Neural cell (in vitro differentiated cells): ENCODE measurements at regions not wholly inside any gene's neighbourhood (a gene's known extent, or its start where the extent isn't known, plus 50 kb on each side); places are given as distances from the start of the nearest gene placed in this dataset.

ENCODE experiments used
- EP300 ChIP-seq: fragments of 450-650 bp; conservative IDR thresholded peaks from 2 replicates; pipeline ENCODE4 v1.6.1; 2014; ENCODE audit warnings: antibody characterized with exemption, mild to moderate bottlenecking, moderate library complexity; ENCODE audit not compliant: poor library complexity, severe bottlenecking
- MXI1 ChIP-seq: fragments of 450-650 bp; conservative IDR thresholded peaks from 2 replicates; pipeline ENCODE4 v1.6.1; 2014; ENCODE audit warnings: antibody characterized with exemption, mild to moderate bottlenecking; ENCODE audit not compliant: poor library complexity, severe bottlenecking
- POLR2AphosphoS5 ChIP-seq: IDR thresholded peaks from 2 replicates; pipeline ENCODE4 v1.6.1; 2012
- RAD21 ChIP-seq: fragments of 450-650 bp; conservative IDR thresholded peaks from 2 replicates; pipeline ENCODE4 v1.6.1; 2014; ENCODE audit warnings: antibody characterized with exemption, mild to moderate bottlenecking, moderate library complexity
- SMC3 ChIP-seq: fragments of 450-650 bp; conservative IDR thresholded peaks from 2 replicates; pipeline ENCODE4 v1.6.1; 2014; ENCODE audit warnings: antibody characterized with exemption, mild to moderate bottlenecking, moderate library complexity; ENCODE audit not compliant: poor library complexity
- TAF1 ChIP-seq: IDR thresholded peaks from 2 replicates; pipeline ENCODE4 v1.6.1; 2012; ENCODE audit warnings: low read depth
- TF ChIP-seq, protein P1 (sequence below): fragments of 450-650 bp; IDR thresholded peaks from 2 replicates; pipeline ENCODE4 v1.5.1; 2014; ENCODE audit warnings: antibody characterized with exemption, mild to moderate bottlenecking, moderate library complexity; ENCODE audit not compliant: poor library complexity, severe bottlenecking
- TF ChIP-seq, protein P2 (sequence below): IDR thresholded peaks from 2 replicates; pipeline ENCODE4 v1.6.1; 2012; ENCODE audit warnings: borderline replicate concordance

DNA sequence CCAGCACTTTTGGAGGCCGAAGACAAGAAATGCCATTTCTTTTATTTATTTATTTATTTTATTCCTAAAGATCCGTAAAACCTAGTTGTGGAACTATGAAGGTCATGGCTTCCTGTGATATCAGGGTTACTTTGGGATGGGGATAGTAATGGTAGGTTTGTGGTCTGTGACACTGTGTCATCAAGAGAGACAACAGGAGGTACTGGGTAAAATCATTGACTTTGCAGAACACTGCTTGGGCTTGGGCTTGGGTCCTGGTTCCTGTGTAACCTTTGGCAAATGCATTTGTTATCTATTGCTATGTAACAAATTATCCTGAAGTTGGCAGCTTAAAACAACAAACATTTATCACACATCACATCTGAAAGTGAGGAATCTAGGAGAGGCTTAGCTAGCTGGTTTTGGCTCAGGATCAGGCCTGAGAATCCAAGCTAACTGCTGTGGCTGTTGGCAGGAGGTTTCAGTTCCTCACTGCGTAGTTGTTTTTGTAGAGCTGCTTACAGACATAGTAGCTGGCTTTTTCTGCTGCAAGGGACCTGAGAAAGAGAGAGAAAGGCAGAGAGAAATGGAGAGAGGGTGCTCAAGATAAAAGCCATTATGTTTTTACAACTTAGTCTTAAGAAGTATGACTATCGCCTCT lies 576.4 kb upstream of the SLIT2 start:
- TF ChIP-seq, protein P1, sequence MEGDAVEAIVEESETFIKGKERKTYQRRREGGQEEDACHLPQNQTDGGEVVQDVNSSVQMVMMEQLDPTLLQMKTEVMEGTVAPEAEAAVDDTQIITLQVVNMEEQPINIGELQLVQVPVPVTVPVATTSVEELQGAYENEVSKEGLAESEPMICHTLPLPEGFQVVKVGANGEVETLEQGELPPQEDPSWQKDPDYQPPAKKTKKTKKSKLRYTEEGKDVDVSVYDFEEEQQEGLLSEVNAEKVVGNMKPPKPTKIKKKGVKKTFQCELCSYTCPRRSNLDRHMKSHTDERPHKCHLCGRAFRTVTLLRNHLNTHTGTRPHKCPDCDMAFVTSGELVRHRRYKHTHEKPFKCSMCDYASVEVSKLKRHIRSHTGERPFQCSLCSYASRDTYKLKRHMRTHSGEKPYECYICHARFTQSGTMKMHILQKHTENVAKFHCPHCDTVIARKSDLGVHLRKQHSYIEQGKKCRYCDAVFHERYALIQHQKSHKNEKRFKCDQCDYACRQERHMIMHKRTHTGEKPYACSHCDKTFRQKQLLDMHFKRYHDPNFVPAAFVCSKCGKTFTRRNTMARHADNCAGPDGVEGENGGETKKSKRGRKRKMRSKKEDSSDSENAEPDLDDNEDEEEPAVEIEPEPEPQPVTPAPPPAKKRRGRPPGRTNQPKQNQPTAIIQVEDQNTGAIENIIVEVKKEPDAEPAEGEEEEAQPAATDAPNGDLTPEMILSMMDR, result no peak
- TF ChIP-seq SMC3 (no peak), TAF1 (no peak), MXI1 (no peak), POLR2AphosphoS5 (no peak), RAD21 (no peak), EP300 (no peak)
- TF ChIP-seq, protein P2, sequence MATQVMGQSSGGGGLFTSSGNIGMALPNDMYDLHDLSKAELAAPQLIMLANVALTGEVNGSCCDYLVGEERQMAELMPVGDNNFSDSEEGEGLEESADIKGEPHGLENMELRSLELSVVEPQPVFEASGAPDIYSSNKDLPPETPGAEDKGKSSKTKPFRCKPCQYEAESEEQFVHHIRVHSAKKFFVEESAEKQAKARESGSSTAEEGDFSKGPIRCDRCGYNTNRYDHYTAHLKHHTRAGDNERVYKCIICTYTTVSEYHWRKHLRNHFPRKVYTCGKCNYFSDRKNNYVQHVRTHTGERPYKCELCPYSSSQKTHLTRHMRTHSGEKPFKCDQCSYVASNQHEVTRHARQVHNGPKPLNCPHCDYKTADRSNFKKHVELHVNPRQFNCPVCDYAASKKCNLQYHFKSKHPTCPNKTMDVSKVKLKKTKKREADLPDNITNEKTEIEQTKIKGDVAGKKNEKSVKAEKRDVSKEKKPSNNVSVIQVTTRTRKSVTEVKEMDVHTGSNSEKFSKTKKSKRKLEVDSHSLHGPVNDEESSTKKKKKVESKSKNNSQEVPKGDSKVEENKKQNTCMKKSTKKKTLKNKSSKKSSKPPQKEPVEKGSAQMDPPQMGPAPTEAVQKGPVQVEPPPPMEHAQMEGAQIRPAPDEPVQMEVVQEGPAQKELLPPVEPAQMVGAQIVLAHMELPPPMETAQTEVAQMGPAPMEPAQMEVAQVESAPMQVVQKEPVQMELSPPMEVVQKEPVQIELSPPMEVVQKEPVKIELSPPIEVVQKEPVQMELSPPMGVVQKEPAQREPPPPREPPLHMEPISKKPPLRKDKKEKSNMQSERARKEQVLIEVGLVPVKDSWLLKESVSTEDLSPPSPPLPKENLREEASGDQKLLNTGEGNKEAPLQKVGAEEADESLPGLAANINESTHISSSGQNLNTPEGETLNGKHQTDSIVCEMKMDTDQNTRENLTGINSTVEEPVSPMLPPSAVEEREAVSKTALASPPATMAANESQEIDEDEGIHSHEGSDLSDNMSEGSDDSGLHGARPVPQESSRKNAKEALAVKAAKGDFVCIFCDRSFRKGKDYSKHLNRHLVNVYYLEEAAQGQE, result no peak
